IMR-90 (cell line): ENCODE measurements at regions not wholly inside any gene's neighbourhood (a gene's known extent, or its start where the extent isn't known, plus 50 kb on each side); places are given as distances from the start of the nearest gene placed in this dataset.

Experiments used
- ATAC-seq: fragments of 200-7000 bp; cut with Tn5 transposase; 2 replicates; pipeline ENCODE4 v1.9.1; 2020; ENCODE audit warnings: low read depth, mild to moderate bottlenecking, moderate library complexity
- BruUV-seq: library from RNA; stranded (reverse); fragments of 400-500 nt; replicated peaks from 2 replicates; lab custom pipeline; 2021; lab: Mats Ljungman, UMichigan
- CTCF ChIA-PET: fragments of 300-600 bp; formaldehyde crosslinking; extraction: SDS; loops from one replicate; lab custom pipeline; 2021; ENCODE audit warnings: antibody characterized with exemption; lab: Yijun Ruan, JAX
- POLR2A ChIA-PET: fragments of 300-600 bp; sonication (Branson Sonifier 250); formaldehyde crosslinking; loops from one replicate; lab custom pipeline; 2022; ENCODE audit warnings: antibody characterized with exemption; ENCODE audit not compliant: unreplicated experiment; lab: Charles Lee
- DNase-seq: peaks from one replicate; pipeline ENCODE4 v3.0.0; 2013
- H2AFZ ChIP-seq: replicated peaks from 2 replicates; pipeline ENCODE3; 2013; ENCODE audit warnings: low read length, mild to moderate bottlenecking; ENCODE audit not compliant: poor library complexity
- H2AK5ac ChIP-seq: 2 replicates; pipeline ENCODE4 v1.6.1; 2013; ENCODE audit warnings: low read depth, low read length, inconsistent platforms
- H2AK9ac ChIP-seq: replicated peaks from 2 replicates; pipeline ENCODE3; 2013; ENCODE audit warnings: mild to moderate bottlenecking, low read depth, low read length, moderate library complexity; ENCODE audit not compliant: poor library complexity
- H2BK120ac ChIP-seq: 2 replicates; pipeline ENCODE4 v1.6.1; 2013; ENCODE audit warnings: low read depth, low read length, inconsistent platforms
- H2BK15ac ChIP-seq: 3 replicates; pipeline ENCODE4 v1.6.1; 2013; ENCODE audit warnings: low read depth, low read length, inconsistent platforms
- H2BK20ac ChIP-seq: 2 replicates; pipeline ENCODE4 v1.6.1; 2013; ENCODE audit warnings: low read depth, mild to moderate bottlenecking, inconsistent platforms, low read length, moderate library complexity
- H2BK5ac ChIP-seq: 2 replicates; pipeline ENCODE4 v1.6.1; 2013; ENCODE audit warnings: mild to moderate bottlenecking, low read depth, low read length, inconsistent platforms; ENCODE audit not compliant: poor library complexity, severe bottlenecking
- H3K14ac ChIP-seq: replicated peaks from 2 replicates; pipeline ENCODE4 v1.6.1; 2013; ENCODE audit warnings: low read depth, low read length, inconsistent platforms
- H3K18ac ChIP-seq: 2 replicates; pipeline ENCODE4 v1.6.1; 2013; ENCODE audit warnings: low read depth, low read length, control low read depth
- H3K23ac ChIP-seq: 2 replicates; pipeline ENCODE4 v1.6.1; 2013; ENCODE audit warnings: low read depth, low read length, inconsistent platforms
- H3K27ac ChIP-seq: 2 replicates; pipeline ENCODE4 v1.5.1; 2013; ENCODE audit warnings: mild to moderate bottlenecking, control low read depth, low read length; ENCODE audit not compliant: insufficient read depth
- H3K27me3 ChIP-seq: 2 replicates; pipeline ENCODE4 v1.6.1; 2013; ENCODE audit warnings: low read length; ENCODE audit not compliant: control insufficient read depth, insufficient read depth
- H3K36me3 ChIP-seq: 2 replicates; pipeline ENCODE4 v1.6.1; 2013; ENCODE audit warnings: low read length, mixed read lengths; ENCODE audit not compliant: control insufficient read depth, insufficient read depth
- H3K4ac ChIP-seq: 2 replicates; pipeline ENCODE4 v1.6.1; 2013; ENCODE audit warnings: low read depth, low read length, inconsistent platforms
- H3K4me1 ChIP-seq: 2 replicates; pipeline ENCODE4 v1.6.1; 2013; ENCODE audit warnings: low read length, mixed read lengths; ENCODE audit not compliant: control insufficient read depth, insufficient read depth
- H3K4me2 ChIP-seq: 2 replicates; pipeline ENCODE4 v1.6.1; 2013; ENCODE audit warnings: low read depth, mild to moderate bottlenecking, control low read depth, low read length, moderate library complexity
- H3K4me3 ChIP-seq: 2 replicates; pipeline ENCODE4 v1.5.1; 2013; ENCODE audit warnings: low read depth, mild to moderate bottlenecking, control low read depth, low read length, moderate library complexity; ENCODE audit not compliant: insufficient read depth
- H3K56ac ChIP-seq: 2 replicates; pipeline ENCODE4 v1.6.1; 2013; ENCODE audit warnings: low read length, inconsistent platforms; ENCODE audit not compliant: insufficient read depth; ENCODE audit errors: extremely low read depth
- H3K79me1 ChIP-seq, 2 experiments: 2 replicates each; pipeline ENCODE4 v1.6.1; 2013; ENCODE audit warnings: low read length in 2 of 2, inconsistent platforms in 1 of 2, low read depth in 1 of 2
- H3K9ac ChIP-seq: 2 replicates; pipeline ENCODE4 v1.6.1; 2013; ENCODE audit warnings: low read depth, low read length, control low read depth
- H3K9me1 ChIP-seq: 2 replicates; pipeline ENCODE4 v1.6.1; 2013; ENCODE audit warnings: low read length, inconsistent platforms; ENCODE audit not compliant: insufficient read depth
- H3K9me3 ChIP-seq: 2 replicates; pipeline ENCODE4 v1.6.1; 2013; ENCODE audit warnings: low read length; ENCODE audit not compliant: control insufficient read depth, insufficient read depth
- H4K20me1 ChIP-seq: 2 replicates; pipeline ENCODE4 v1.6.1; 2013; ENCODE audit warnings: low read length, inconsistent platforms; ENCODE audit not compliant: insufficient read depth
- H4K5ac ChIP-seq: 2 replicates; pipeline ENCODE4 v1.6.1; 2013; ENCODE audit warnings: mild to moderate bottlenecking, low read depth, low read length, control low read depth
- H4K8ac ChIP-seq, 2 experiments: 2 replicates each; pipeline ENCODE4 v1.6.1; 2013; ENCODE audit warnings: low read depth in 2 of 2, low read length in 2 of 2, control low read depth in 1 of 2, inconsistent platforms in 1 of 2
- H4K91ac ChIP-seq: 2 replicates; pipeline ENCODE4 v1.6.1; 2013; ENCODE audit warnings: low read depth, low read length, inconsistent platforms; ENCODE audit not compliant: insufficient read depth
- BHLHE40 ChIP-seq: fragments of 150-350 bp; IDR thresholded peaks from 2 replicates; pipeline ENCODE4 v1.6.1; 2016; ENCODE audit warnings: mild to moderate bottlenecking, low read depth, low read length
- CHD1 ChIP-seq: IDR thresholded peaks from 2 replicates; pipeline ENCODE4 v1.6.1; 2012; ENCODE audit warnings: low read depth, low read length, improper control_type of control experiment
- MAFK ChIP-seq: IDR thresholded peaks from 2 replicates; pipeline ENCODE4 v1.6.1; 2012; ENCODE audit warnings: low read depth, low read length, improper control_type of control experiment
- POLR2A ChIP-seq: IDR thresholded peaks from 2 replicates; pipeline ENCODE4 v1.6.1; 2012; ENCODE audit warnings: mild to moderate bottlenecking, low read depth, low read length
- SMC3 ChIP-seq: fragments of 150-350 bp; IDR thresholded peaks from 2 replicates; pipeline ENCODE4 v1.6.1; 2016; ENCODE audit warnings: low read depth, mild to moderate bottlenecking, antibody characterized with exemption, low read length, moderate library complexity
- WGBS, 2 experiments: methylation state at CpG; one replicate each; pipeline versions ENCODE4 v1.1.5 to v1.1.7; 2013; ENCODE audit warnings: missing lambda C conversion rate in 2 of 2; ENCODE audit not compliant: insufficient read length in 1 of 2; ENCODE audit errors: extremely low coverage in 2 of 2; 5-methylcytosine and 5-hydroxymethylcytosine counted together
- dilution Hi-C: fragments of 300-500 bp; cut with HindIII; formaldehyde crosslinking; loops from one replicate; pipeline ENCODE4 v1.14.3; 2018; ENCODE audit warnings: low sequenced_read_pairs; ENCODE audit not compliant: unreplicated experiment
- in situ Hi-C: fragments of 300-500 bp; cut with MboI; formaldehyde crosslinking; loops from 3 replicates; pipeline ENCODE4 v1.14.3; 2019; ENCODE audit warnings: low sequenced_read_pairs, inconsistent platforms, mixed read lengths
- intact Hi-C: fragments of 100-400 bp; cut with micrococcal nuclease; formaldehyde crosslinking; loops from 2 replicates; pipeline ENCODE4 v1.10.0; 2022
- TF ChIP-seq, protein P1 (sequence below): fragments of 150-350 bp; IDR thresholded peaks from 2 replicates; pipeline ENCODE4 v1.6.1; 2016; ENCODE audit warnings: low read depth, mild to moderate bottlenecking, low read length, moderate library complexity, borderline replicate concordance

- H3K27me3 ChIP-seq, result peaks cover 4% of the 10 kb centered on the region; the same call in 1 of the 2 replicates
- no TSS peak for BruUV-seq
- no peaks in the 10 kb centered on the region; the same call in 1 of the 2 replicates for H3K4me1 ChIP-seq
Measured at GRCh38 chr16:87058728-87059250, 258.4 kb downstream of the C16orf95 start.

More at GRCh38 chr16:87058728-87059250, 258.4 kb downstream of the C16orf95 start:
- Histone ChIP-seq H3K4me3 (no peak overlapping the region), H3K14ac (no peak overlapping the region), H2BK120ac (no peak overlapping the region), H2AK5ac (peak overlapping the region; percentile 43), H3K4me2 (no peak overlapping the region), H3K79me1 (no peaks in the 10 kb centered on the region), H2BK20ac (no peak overlapping the region), H3K23ac (no peak overlapping the region), H2AK9ac (no peak overlapping the region), H3K27ac (no peak overlapping the region), H3K9me1 (no peaks in the 10 kb centered on the region), H4K5ac (no peak overlapping the region), H2AFZ (no peak overlapping the region), H2BK15ac (no peak overlapping the region), H3K9me3 (peaks cover 3% of the 10 kb centered on the region; the same call in 1 of the 2 replicates), H3K56ac (no peak overlapping the region), H3K4ac (no peak overlapping the region), H4K91ac (no peak overlapping the region), H4K20me1 (no peaks in the 10 kb centered on the region), H3K9ac (no peak overlapping the region), H4K8ac (no peak overlapping the region), H3K18ac (no peak overlapping the region), H2BK5ac (no peak overlapping the region), H3K36me3 (no peaks in the 10 kb centered on the region)
- POLR2A ChIA-PET, result no interaction called here
- in situ Hi-C loops (no loop called here), dilution Hi-C loops (no loop called here), intact Hi-C loops (no loop called here)
- DNase-seq (no peak), ATAC-seq (no peak)
- TF ChIP-seq, protein P1, sequence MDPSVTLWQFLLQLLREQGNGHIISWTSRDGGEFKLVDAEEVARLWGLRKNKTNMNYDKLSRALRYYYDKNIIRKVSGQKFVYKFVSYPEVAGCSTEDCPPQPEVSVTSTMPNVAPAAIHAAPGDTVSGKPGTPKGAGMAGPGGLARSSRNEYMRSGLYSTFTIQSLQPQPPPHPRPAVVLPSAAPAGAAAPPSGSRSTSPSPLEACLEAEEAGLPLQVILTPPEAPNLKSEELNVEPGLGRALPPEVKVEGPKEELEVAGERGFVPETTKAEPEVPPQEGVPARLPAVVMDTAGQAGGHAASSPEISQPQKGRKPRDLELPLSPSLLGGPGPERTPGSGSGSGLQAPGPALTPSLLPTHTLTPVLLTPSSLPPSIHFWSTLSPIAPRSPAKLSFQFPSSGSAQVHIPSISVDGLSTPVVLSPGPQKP, result no peak
- TF ChIP-seq BHLHE40 (no peak), CHD1 (no peak), POLR2A (no peak), MAFK (no peak), SMC3 (no peak)
- CTCF ChIA-PET, result no interaction called here
- 93% methylated on average over 11 of the region's 17 CpGs; no CpG with 5 or more reads in 1 of the 2 experiments for WGBS, 2 experiments
